ENCODE measurements at regions not wholly inside any gene's neighbourhood (a gene's known extent, or its start where the extent isn't known, plus 50 kb on each side); places are given as distances from the start of the nearest gene placed in this dataset.
"Not testable (repeated sequence)": the region's sequence is repeated elsewhere in the genome, so short reads cannot be mapped to it uniquely, and the experiment has no call there.

DNA sequence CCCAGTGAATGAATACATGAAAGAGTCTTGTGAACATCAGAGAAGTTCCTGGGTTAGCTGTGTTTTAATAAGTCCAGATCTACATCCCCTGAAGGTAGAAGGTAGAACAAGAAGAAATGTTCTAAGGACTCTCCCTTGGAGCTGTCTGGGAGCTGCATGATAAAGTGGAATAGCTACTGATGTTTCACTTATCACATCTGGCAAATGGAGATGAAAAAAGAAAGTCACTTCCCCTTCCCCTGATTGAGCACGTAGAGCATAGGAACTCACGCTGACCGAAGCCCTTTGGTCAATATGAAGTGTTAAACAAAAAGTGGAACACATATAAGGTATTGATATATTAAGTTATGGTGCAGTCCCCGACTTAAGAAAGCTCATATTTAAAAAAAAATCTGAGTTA lies 53.2 kb upstream of the PARP1 start:
- TF ChIP-seq POLR2A (IDR thresholded peaks at IDR 0.05), result no peak
- TF ChIP-seq, protein P1, sequence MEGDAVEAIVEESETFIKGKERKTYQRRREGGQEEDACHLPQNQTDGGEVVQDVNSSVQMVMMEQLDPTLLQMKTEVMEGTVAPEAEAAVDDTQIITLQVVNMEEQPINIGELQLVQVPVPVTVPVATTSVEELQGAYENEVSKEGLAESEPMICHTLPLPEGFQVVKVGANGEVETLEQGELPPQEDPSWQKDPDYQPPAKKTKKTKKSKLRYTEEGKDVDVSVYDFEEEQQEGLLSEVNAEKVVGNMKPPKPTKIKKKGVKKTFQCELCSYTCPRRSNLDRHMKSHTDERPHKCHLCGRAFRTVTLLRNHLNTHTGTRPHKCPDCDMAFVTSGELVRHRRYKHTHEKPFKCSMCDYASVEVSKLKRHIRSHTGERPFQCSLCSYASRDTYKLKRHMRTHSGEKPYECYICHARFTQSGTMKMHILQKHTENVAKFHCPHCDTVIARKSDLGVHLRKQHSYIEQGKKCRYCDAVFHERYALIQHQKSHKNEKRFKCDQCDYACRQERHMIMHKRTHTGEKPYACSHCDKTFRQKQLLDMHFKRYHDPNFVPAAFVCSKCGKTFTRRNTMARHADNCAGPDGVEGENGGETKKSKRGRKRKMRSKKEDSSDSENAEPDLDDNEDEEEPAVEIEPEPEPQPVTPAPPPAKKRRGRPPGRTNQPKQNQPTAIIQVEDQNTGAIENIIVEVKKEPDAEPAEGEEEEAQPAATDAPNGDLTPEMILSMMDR (IDR thresholded peaks at IDR 0.05), result no peak
- DNase-seq, result no peak
- Histone ChIP-seq H3K4me3 (no peak overlapping the region), H3K9me3 (no peaks in the 10 kb centered on the region), H3K36me3 (no peaks in the 10 kb centered on the region), H3K27ac (no peak overlapping the region), H3K27me3 (no peaks in the 10 kb centered on the region), H3K4me1 (no peaks in the 10 kb centered on the region)
- intact Hi-C loops (cut with DNase I; ENCODE audit: low total_unique reads), result no loop called here

- no peaks in the 10 kb centered on the region for H3K4me1 ChIP-seq
- TF ChIP-seq, protein P1 (IDR thresholded peaks at IDR 0.05), result no peak
- no peak for TF ChIP-seq POLR2A (IDR thresholded peaks at IDR 0.05)
- intact Hi-C loops (cut with DNase I; ENCODE audit: low total_unique reads), result no loop called here
- no peak overlapping the region for H3K27ac ChIP-seq
- no peak overlapping the region for H3K4me3 ChIP-seq
- no peaks in the 10 kb centered on the region for H3K27me3 ChIP-seq
- no peaks in the 10 kb centered on the region for H3K36me3 ChIP-seq
- no peak for DNase-seq
- H3K9me3 ChIP-seq, result no peaks in the 10 kb centered on the region
Measured at GRCh38 chr1:226463925-226464586, 56.2 kb upstream of the PARP1 start.

DNA sequence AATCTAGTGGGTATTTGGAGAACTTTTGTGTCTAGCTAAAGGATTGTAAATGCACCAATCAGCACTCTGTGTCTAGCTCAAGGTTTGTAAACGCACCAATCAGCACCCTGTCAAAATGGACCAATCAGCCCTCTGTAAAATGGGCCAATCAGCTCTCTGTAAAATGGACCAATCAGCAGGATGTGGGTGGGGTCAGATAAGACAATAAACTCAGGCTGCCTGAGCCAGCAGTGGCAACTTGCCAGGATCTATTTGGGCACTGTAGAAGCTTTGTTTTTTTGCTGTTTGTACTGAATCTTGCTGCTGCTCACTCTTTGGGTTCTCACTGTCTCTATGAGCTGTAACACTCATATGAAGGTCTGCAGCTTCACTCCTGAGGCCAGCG lies 56.7 kb upstream of the PARP1 start:
- DNase-seq; H3K9me3 ChIP-seq; H3K4me1 ChIP-seq; H3K27ac ChIP-seq; H3K27me3 ChIP-seq; H3K4me3 ChIP-seq; H3K36me3 ChIP-seq; intact Hi-C loops (cut with DNase I; ENCODE audit: low total_unique reads): not testable (repeated sequence)

- H3K4me3 ChIP-seq, result no peak overlapping the region
- no peaks in the 10 kb centered on the region for H3K36me3 ChIP-seq
- no peaks in the 10 kb centered on the region for H3K27me3 ChIP-seq
- H3K4me1 ChIP-seq, result no peaks in the 10 kb centered on the region
- TF ChIP-seq, protein P1 (IDR thresholded peaks at IDR 0.05), result no peak
- TF ChIP-seq POLR2A (IDR thresholded peaks at IDR 0.05), result no peak
- intact Hi-C loops (cut with DNase I; ENCODE audit: low total_unique reads), result no loop called here
- no peak overlapping the region for H3K27ac ChIP-seq
- H3K9me3 ChIP-seq, result no peaks in the 10 kb centered on the region
- DNase-seq, result no peak
Measured at GRCh38 chr1:226466296-226466695, 58.4 kb upstream of the PARP1 start.

DNA sequence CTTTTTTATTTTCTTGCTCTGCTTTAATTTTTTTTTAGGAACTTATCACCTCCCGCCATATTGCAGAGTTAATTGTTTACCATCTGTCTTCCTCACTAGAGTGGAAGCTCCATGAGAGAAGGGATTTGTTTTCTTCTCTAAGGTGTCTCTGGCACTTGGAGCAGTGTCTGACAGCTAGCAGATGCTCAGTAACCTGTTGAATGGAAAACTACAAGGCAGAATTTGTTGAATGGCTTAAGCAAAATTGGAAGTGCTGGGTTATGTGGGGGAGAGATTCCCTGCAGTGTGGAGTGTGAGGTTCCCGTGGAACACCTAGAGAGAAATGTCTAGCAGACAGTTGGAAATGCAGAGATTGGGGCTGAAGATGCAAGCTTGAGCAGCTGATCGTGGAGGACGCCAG lies 59.5 kb upstream of the PARP1 start:
- no peak for DNase-seq
- Histone ChIP-seq H3K36me3 (no peaks in the 10 kb centered on the region), H3K27ac (no peak overlapping the region), H3K4me1 (no peaks in the 10 kb centered on the region), H3K27me3 (no peaks in the 10 kb centered on the region), H3K9me3 (no peaks in the 10 kb centered on the region), H3K4me3 (no peak overlapping the region)
- no peak for TF ChIP-seq POLR2A (IDR thresholded peaks at IDR 0.05)
- TF ChIP-seq, protein P1 (IDR thresholded peaks at IDR 0.05), result no peak
- intact Hi-C loops (cut with DNase I; ENCODE audit: low total_unique reads), result no loop called here

All from uterus (tissue), 3 donors.